GM19023 (cell line): ENCODE measurements at regions not wholly inside any gene's neighbourhood (a gene's known extent, or its start where the extent isn't known, plus 50 kb on each side); places are given as distances from the start of the nearest gene placed in this dataset.

Source experiments
- ATAC-seq: cut with Tn5 transposase; IDR thresholded peaks from one replicate; pipeline ENCODE4 v1.9.1; 2021; ENCODE audit warnings: mild to moderate bottlenecking, moderate library complexity; ENCODE audit not compliant: unreplicated experiment

GRCh38 chr1:4010814-4011605, 110.9 kb upstream of the C1orf174 start:
- ATAC-seq = no peak

GRCh38 chr1:4016351-4017130, 116.5 kb upstream of the C1orf174 start:
- no peak for ATAC-seq

- no peak for ATAC-seq
Observed at GRCh38 chr1:4017636-4018365, 117.7 kb upstream of the C1orf174 start.

- no peak for ATAC-seq
Observed at GRCh38 chr1:4018466-4019146, 118.5 kb upstream of the C1orf174 start.

- ATAC-seq = no peak
Observed at GRCh38 chr1:4019147-4019521, 119.1 kb upstream of the C1orf174 start.

GRCh38 chr1:4019606-4020331, 119.7 kb upstream of the C1orf174 start:
- ATAC-seq = no peak

- ATAC-seq = no peak
Observed at GRCh38 chr1:4020449-4020848, 120.4 kb upstream of the C1orf174 start.

- ATAC-seq = no peak
Observed at GRCh38 chr1:4021136-4021973, 121.3 kb upstream of the C1orf174 start.

- ATAC-seq = no peak
Observed at GRCh38 chr1:4021974-4022268, 121.8 kb upstream of the C1orf174 start.

- ATAC-seq = no peak
Observed at GRCh38 chr1:4022715-4023114, 122.6 kb upstream of the C1orf174 start.

- no peak for ATAC-seq
Observed at GRCh38 chr1:4023678-4024077, 123.6 kb upstream of the C1orf174 start.

- ATAC-seq = no peak
Observed at GRCh38 chr1:4024811-4025210, 124.7 kb upstream of the C1orf174 start.

GRCh38 chr1:4025752-4026151, 125.7 kb upstream of the C1orf174 start:
- no peak for ATAC-seq

- ATAC-seq = no peak
Observed at GRCh38 chr1:4027008-4027407, 126.9 kb upstream of the C1orf174 start.

GRCh38 chr1:4027492-4028138, 127.5 kb upstream of the C1orf174 start:
- no peak for ATAC-seq

GRCh38 chr1:4028139-4028501, 128.0 kb upstream of the C1orf174 start:
- no peak for ATAC-seq

GRCh38 chr1:4029376-4029775, 129.3 kb upstream of the C1orf174 start:
- ATAC-seq = no peak

- no peak for ATAC-seq
Observed at GRCh38 chr1:4032571-4032970, 132.5 kb upstream of the C1orf174 start.

GRCh38 chr1:4033129-4033676, 133.1 kb upstream of the C1orf174 start:
- ATAC-seq = no peak
